GM20000 (cell line): ENCODE measurements at regions not wholly inside any gene's neighbourhood (a gene's known extent, or its start where the extent isn't known, plus 50 kb on each side); places are given as distances from the start of the nearest gene placed in this dataset.

ENCODE experiments used
- DNase-seq: peaks from one replicate; pipeline ENCODE4 v3.0.0; 2012; ENCODE audit warnings: low spot score
- CTCF ChIP-seq: IDR thresholded peaks from 2 replicates; pipeline ENCODE4 v1.5.1; 2012; ENCODE audit warnings: mild to moderate bottlenecking, control low read depth; ENCODE audit errors: extremely low read depth, missing control alignments

GRCh38 chr18:63071701-63072141, 247.8 kb downstream of the BCL2 start:
- no peak for DNase-seq
- no peak for TF ChIP-seq CTCF

GRCh38 chr18:63070767-63071502, 248.6 kb downstream of the BCL2 start:
- no peak for DNase-seq
- no peak for TF ChIP-seq CTCF

- DNase-seq = no peak
- no peak for TF ChIP-seq CTCF
These were observed 250.1 kb downstream of the BCL2 start for GRCh38 chr18:63069496-63069895.

GRCh38 chr18:63067939-63068338, 251.6 kb downstream of the BCL2 start:
- TF ChIP-seq CTCF = no peak
- DNase-seq = no peak

GRCh38 chr18:63065172-63065571, 254.4 kb downstream of the BCL2 start:
- no peak for DNase-seq
- TF ChIP-seq CTCF = no peak

- DNase-seq = no peak
- no peak for TF ChIP-seq CTCF
These were observed 256.4 kb downstream of the BCL2 start for GRCh38 chr18:63063171-63063570.

- no peak for TF ChIP-seq CTCF
- DNase-seq = no peak
These were observed 257.3 kb downstream of the BCL2 start for GRCh38 chr18:63062246-63062645.
